Retinal pigment epithelial cell (primary cell): ENCODE measurements at regions not wholly inside any gene's neighbourhood (a gene's known extent, or its start where the extent isn't known, plus 50 kb on each side); places are given as distances from the start of the nearest gene placed in this dataset.

Experiments
- DNase-seq: peaks from one replicate; pipeline ENCODE4 v3.0.0-alpha.2; 2010; ENCODE audit warnings: low read depth
- H3K4me3 ChIP-seq: 2 replicates; pipeline ENCODE4 v1.5.1; 2011; ENCODE audit warnings: mild to moderate bottlenecking, low read length, control low read depth, moderate library complexity
- TF ChIP-seq, protein P1 (sequence below): conservative IDR thresholded peaks from 2 replicates; pipeline ENCODE4 v1.5.1; 2011; ENCODE audit warnings: low read depth, low read length, control low read depth, inconsistent platforms

- TF ChIP-seq, protein P1, sequence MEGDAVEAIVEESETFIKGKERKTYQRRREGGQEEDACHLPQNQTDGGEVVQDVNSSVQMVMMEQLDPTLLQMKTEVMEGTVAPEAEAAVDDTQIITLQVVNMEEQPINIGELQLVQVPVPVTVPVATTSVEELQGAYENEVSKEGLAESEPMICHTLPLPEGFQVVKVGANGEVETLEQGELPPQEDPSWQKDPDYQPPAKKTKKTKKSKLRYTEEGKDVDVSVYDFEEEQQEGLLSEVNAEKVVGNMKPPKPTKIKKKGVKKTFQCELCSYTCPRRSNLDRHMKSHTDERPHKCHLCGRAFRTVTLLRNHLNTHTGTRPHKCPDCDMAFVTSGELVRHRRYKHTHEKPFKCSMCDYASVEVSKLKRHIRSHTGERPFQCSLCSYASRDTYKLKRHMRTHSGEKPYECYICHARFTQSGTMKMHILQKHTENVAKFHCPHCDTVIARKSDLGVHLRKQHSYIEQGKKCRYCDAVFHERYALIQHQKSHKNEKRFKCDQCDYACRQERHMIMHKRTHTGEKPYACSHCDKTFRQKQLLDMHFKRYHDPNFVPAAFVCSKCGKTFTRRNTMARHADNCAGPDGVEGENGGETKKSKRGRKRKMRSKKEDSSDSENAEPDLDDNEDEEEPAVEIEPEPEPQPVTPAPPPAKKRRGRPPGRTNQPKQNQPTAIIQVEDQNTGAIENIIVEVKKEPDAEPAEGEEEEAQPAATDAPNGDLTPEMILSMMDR = no peak
These were observed 305.9 kb upstream of the G2E3 start for GRCh38 chr14:30252783-30253674.

DNA sequence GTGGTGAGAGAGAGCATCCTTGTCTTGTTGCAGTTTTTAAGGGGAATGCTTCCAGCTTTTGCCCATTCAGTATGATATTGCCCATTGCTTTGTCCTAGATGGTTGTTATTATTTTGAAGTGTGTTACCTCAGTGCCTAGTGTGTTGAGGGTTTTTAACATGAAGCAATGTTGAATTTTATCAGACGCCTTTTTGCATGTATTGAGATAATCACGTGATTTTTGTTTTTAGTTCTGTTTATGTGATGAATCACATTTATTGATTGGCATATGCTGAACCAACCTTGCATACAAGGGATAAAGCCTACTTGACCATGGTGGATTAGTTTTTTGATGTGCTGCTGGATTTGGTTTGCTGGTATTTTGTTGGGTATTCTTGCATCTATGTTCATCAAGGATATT, 302.3 kb upstream of the G2E3 start:
- TF ChIP-seq, protein P1 = no peak
- H3K4me3 ChIP-seq = no peak overlapping the region
- no peak for DNase-seq

More at GRCh38 chr14:30252783-30253674, 305.9 kb upstream of the G2E3 start:
- no peak for DNase-seq
- H3K4me3 ChIP-seq = no peak overlapping the region

- no peak for DNase-seq
- H3K4me3 ChIP-seq = no peak overlapping the region
- TF ChIP-seq, protein P1 = no peak
These were observed 300.9 kb upstream of the G2E3 start for GRCh38 chr14:30257946-30258661.

GRCh38 chr14:30260833-30261607, 297.9 kb upstream of the G2E3 start:
- no peak overlapping the region for H3K4me3 ChIP-seq
- DNase-seq = no peak
- TF ChIP-seq, protein P1 = no peak

DNA sequence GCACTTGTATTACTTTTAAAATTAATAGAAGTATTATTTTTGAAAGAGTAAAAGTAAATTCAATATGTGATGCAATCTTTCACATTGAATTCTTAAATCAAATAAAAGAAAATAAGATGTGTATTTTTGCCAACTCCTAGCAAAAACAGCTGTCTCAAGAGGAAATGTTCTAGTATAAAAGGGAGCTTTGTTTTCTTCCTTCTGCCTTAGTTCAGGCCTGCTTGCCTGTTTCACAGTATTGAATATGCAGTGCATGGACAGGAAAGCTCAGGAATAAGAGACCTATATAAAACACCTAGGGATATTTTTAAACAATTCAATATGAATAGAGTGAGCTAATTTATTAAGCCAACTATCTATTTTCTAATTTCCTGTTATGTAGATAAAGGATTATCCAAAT, 294.8 kb upstream of the G2E3 start:
- TF ChIP-seq, protein P1 = no peak
- no peak overlapping the region for H3K4me3 ChIP-seq
- DNase-seq = no peak

DNA sequence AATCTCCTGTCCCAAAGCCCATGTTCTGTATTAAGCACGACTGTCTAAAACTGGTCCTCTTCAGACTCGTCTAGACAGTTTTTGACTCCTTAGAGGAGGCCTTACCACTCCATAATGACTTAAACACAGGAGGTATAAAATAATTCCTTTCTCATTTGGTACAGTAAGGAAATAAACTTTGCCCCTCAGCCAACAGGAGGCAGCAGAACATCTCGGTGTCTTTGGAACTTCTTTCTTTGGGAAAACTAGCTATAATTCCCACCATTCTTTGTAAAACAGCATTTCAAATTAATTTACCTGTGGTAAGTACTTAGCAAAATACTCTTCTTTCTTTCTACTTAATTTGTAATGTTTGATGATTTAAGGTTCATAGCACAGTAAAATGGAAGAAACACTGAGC, 292.7 kb upstream of the G2E3 start:
- TF ChIP-seq, protein P1 = no peak
- H3K4me3 ChIP-seq = no peak overlapping the region
- no peak for DNase-seq
